ENCODE measurements at regions not wholly inside any gene's neighbourhood (a gene's known extent, or its start where the extent isn't known, plus 50 kb on each side); places are given as distances from the start of the nearest gene placed in this dataset.

DNA sequence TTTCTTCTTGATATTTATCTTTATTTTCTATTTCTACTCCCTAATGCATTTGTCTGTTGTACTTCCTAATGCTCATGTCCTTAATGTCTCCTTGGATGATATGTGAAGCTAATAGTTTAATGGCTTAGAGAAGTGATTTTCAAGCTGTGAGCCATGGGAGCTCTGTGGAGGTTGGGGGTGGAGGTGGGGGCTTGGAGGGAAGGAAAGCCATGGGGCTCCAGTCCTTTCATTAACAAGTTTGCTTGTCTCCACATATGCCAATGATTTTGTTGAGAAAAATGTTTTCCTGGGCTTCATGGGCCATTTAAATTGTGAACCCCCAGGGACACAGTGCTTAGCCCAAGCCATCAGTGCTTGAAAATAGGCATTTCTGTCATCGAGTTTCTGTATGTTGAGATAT is 264.1 kb downstream of the SCG2 start:
- no peak overlapping the region for H3K4me3 ChIP-seq (ENCODE audit: low read depth in 2 of 2, low read length in 1 of 2)
- POLR2A ChIA-PET: no interaction called here
- H3K9ac ChIP-seq: no peak overlapping the region
- no peak overlapping the region for H2AFZ ChIP-seq (ENCODE audit: low read depth)
- no peak for DNase-seq
- no peak overlapping the region for H3K4me2 ChIP-seq
- no peaks in the 10 kb centered on the region for H3K79me2 ChIP-seq (ENCODE audit: insufficient read depth)
- no peak for TF ChIP-seq YY1 (IDR thresholded peaks at IDR 0.05; ENCODE audit: low read depth)
- no peak for TF ChIP-seq FOSL2 (IDR thresholded peaks at IDR 0.05; ENCODE audit: borderline replicate concordance, low read depth)
- no peak for TF ChIP-seq MXI1 (IDR thresholded peaks at IDR 0.05; ENCODE audit: low read depth, low read length)
- TF ChIP-seq RXRA (IDR thresholded peaks at IDR 0.05; ENCODE audit: borderline replicate concordance, low read depth): no peak
- TF ChIP-seq EP300 (IDR thresholded peaks at IDR 0.05; ENCODE audit: borderline replicate concordance in 1 of 2, low read depth in 1 of 2, low read length in 1 of 2): no peak
- no peak for TF ChIP-seq RFX5 (IDR thresholded peaks at IDR 0.05; ENCODE audit: low read length)
- no peak for TF ChIP-seq NRF1 (IDR thresholded peaks at IDR 0.05; ENCODE audit: low read depth, low read length)
- no peaks in the 10 kb centered on the region; a peak in 1 of 4 replicates for H3K4me1 ChIP-seq (ENCODE audit: control insufficient read depth in 1 of 2, insufficient read depth in 2 of 2, low read depth in 1 of 2, low read length in 1 of 2)
- H3K36me3 ChIP-seq (replicated peaks in 1 of 2; ENCODE audit: control insufficient read depth in 1 of 2, insufficient read depth in 2 of 2, low read length in 1 of 2): no peaks in the 10 kb centered on the region
- H3K27me3 ChIP-seq (ENCODE audit: insufficient read depth): no peaks in the 10 kb centered on the region
- H4K20me1 ChIP-seq (ENCODE audit: insufficient read depth): no peaks in the 10 kb centered on the region
- CTCF ChIA-PET: interaction anchor here (0.9 kb wide), 1 partner anchor 30 kb away, joined by 3 read pairs; no protein-coding TSS in a partner anchor
- no peaks in the 10 kb centered on the region for H3F3A ChIP-seq (replicated peaks; ENCODE audit: insufficient read depth)
- H3K9me2 ChIP-seq: no peaks in the 10 kb centered on the region
- WGBS (ENCODE audit: low lambda C conversion rate): 15% methylated on average over 1 of the region's 1 CpG
- H3K27ac ChIP-seq (ENCODE audit: low read depth in 2 of 2, low read length in 1 of 2): no peak overlapping the region; a peak in 1 of 4 replicates
- no peaks in the 10 kb centered on the region for H3K9me3 ChIP-seq

DNA sequence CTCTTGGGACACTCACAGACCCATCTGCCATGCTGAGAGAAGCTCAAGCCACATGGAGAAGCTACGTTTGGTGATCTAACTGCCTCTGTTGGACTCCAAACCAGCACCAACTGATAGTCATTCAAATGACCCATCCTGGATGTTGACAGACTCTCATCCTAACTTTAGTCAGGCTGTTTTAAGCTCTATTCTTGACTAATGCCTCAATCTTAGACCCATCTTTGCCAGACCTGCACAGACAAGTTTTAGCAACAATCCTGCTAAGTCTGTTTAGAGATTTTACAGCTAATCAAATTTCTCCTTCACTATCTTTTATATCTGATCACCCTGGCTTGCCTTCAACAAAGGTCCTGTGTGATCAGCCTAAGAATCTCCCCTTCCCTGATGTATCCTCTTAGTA is 245.1 kb downstream of the SCG2 start:
- Histone ChIP-seq H3F3A (replicated peaks; ENCODE audit: insufficient read depth) (no peaks in the 10 kb centered on the region), H3K27me3 (ENCODE audit: insufficient read depth) (no peaks in the 10 kb centered on the region), H3K9me2 (no peaks in the 10 kb centered on the region), H3K4me1 (ENCODE audit: control insufficient read depth in 1 of 2, insufficient read depth in 2 of 2, low read depth in 1 of 2, low read length in 1 of 2) (no peaks in the 10 kb centered on the region; a peak in 1 of 4 replicates), H4K20me1 (ENCODE audit: insufficient read depth) (no peaks in the 10 kb centered on the region), H3K4me2 (no peak overlapping the region), H3K36me3 (replicated peaks in 1 of 2; ENCODE audit: control insufficient read depth in 1 of 2, insufficient read depth in 2 of 2, low read length in 1 of 2) (peaks cover 0 to 4% of the 10 kb centered on the region in 2 experiments), H3K9ac (no peak overlapping the region), H3K79me2 (ENCODE audit: insufficient read depth) (no peaks in the 10 kb centered on the region), H3K4me3 (ENCODE audit: low read depth in 2 of 2, low read length in 1 of 2) (no peak overlapping the region), H3K27ac (ENCODE audit: low read depth in 2 of 2, low read length in 1 of 2) (no peak overlapping the region), H3K9me3 (peaks cover 3% of the 10 kb centered on the region; the same call in 1 of the 2 replicates), H2AFZ (ENCODE audit: low read depth) (no peak overlapping the region)
- TF ChIP-seq ELF1 (IDR thresholded peaks at IDR 0.05) (no peak), EZH2phosphoT487 (IDR thresholded peaks at IDR 0.05; ENCODE audit: borderline replicate concordance, low read depth) (no peak), SMC3 (IDR thresholded peaks at IDR 0.05; ENCODE audit: low read depth, low read length) (no peak), NFIC (IDR thresholded peaks at IDR 0.05; ENCODE audit: borderline replicate concordance) (no peak), RXRA (IDR thresholded peaks at IDR 0.05; ENCODE audit: borderline replicate concordance, low read depth) (no peak), MEF2A (IDR thresholded peaks at IDR 0.05; ENCODE audit: borderline replicate concordance, low read depth) (no peak), GATA2 (CRISPR knock-in tag; IDR thresholded peaks at IDR 0.05) (no peak), EP300 (IDR thresholded peaks at IDR 0.05; ENCODE audit: borderline replicate concordance in 1 of 2, low read depth in 1 of 2, low read length in 1 of 2) (no peak)
- TF ChIP-seq, protein P1, sequence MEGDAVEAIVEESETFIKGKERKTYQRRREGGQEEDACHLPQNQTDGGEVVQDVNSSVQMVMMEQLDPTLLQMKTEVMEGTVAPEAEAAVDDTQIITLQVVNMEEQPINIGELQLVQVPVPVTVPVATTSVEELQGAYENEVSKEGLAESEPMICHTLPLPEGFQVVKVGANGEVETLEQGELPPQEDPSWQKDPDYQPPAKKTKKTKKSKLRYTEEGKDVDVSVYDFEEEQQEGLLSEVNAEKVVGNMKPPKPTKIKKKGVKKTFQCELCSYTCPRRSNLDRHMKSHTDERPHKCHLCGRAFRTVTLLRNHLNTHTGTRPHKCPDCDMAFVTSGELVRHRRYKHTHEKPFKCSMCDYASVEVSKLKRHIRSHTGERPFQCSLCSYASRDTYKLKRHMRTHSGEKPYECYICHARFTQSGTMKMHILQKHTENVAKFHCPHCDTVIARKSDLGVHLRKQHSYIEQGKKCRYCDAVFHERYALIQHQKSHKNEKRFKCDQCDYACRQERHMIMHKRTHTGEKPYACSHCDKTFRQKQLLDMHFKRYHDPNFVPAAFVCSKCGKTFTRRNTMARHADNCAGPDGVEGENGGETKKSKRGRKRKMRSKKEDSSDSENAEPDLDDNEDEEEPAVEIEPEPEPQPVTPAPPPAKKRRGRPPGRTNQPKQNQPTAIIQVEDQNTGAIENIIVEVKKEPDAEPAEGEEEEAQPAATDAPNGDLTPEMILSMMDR (IDR thresholded peaks at IDR 0.05): no peak
- POLR2A ChIA-PET: no interaction called here
- CTCF ChIA-PET: interaction anchor here (0.6 to 1.1 kb wide), 2 partner anchors 10 to 20 kb away, joined by 3 read pairs; no protein-coding TSS in a partner anchor
- WGBS (ENCODE audit: low lambda C conversion rate): 50% methylated on average over 1 of the region's 1 CpG
- DNase-seq: no peak

Data from SK-N-SH (cell line).